ENCODE measurements at regions not wholly inside any gene's neighbourhood (a gene's known extent, or its start where the extent isn't known, plus 50 kb on each side); places are given as distances from the start of the nearest gene placed in this dataset.
A peak's percentile ranks its signal among the peaks of the same experiment; 100 is the strongest.

DNA sequence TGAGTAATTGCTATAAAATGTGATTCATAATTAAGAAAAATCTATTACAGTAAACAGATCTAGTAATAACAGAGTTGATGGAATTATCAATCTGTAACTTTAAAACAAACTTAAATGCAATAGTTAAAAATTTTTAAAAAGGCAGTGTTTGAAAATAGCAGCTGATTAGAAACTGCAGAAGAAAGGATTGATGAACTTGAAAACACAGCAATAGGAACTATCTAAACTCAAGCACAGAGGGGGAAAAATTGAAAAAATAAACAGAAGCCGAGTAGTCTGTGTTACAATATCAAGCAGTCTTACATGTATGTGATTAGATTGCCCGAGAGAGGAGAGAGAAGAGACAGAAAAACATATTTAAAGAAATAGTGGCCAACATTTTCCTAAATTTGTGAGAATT, 569.0 kb upstream of the B3GALT2 start:
- ATAC-seq (ENCODE audit: poor library complexity) (no peak), DNase-seq (no peak)
- intact Hi-C loops (cut with DNase I): no loop called here

DNA sequence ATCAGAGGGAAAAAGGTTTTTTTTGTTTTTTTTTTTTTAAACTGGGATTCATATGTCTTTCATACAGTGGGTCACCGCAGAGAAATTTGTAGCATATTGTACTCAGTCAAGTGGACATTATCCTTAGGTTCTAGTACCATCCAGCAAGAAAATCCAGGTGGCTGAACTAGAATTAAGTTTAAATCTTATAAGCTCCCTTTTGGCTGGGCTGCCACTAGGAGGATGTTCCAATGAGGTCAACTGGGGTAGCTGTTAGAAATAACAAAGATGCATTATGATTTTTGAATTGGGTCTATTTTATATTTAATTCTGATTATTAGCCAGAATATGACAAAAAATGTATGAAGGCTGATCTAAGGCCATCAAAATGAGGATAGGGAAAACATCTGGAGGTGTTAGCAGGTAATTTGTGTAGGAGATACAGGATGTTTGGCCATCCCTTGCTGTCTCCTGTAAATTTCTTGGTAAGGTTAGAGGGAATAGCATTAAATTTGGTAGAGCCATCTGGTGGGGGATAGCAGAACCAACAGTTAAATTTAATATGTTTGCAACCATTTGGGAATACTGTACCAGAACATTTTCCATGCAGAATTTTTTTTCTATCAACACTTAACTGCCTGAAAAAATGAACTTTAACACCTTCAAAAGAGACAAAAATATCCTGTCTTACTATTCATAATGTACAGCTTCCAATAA, 568.5 kb upstream of the B3GALT2 start:
- intact Hi-C loops (cut with DNase I): no loop called here
- ATAC-seq (ENCODE audit: poor library complexity) (no peak), DNase-seq (no peak)

DNA sequence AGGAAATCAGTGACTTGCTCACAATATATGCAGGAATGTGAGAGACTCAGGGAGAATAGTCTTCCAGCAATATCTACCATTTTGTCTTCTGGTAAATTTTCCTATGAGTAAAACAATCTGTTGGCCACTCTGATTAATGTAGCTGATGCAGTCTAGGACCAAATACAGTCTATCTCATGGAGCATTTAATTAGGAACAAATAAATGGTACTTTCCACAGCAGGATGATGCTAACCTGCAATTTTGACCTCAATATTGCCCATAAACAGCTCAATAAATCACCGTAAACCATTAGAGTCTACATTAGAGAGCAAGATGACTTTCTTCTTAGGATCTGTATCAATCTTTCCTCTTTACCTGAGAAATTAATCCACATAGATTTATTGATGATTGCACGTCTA, 567.7 kb upstream of the B3GALT2 start:
- DNase-seq (no peak), ATAC-seq (ENCODE audit: poor library complexity) (no peak)
- intact Hi-C loops (cut with DNase I): no loop called here

DNA sequence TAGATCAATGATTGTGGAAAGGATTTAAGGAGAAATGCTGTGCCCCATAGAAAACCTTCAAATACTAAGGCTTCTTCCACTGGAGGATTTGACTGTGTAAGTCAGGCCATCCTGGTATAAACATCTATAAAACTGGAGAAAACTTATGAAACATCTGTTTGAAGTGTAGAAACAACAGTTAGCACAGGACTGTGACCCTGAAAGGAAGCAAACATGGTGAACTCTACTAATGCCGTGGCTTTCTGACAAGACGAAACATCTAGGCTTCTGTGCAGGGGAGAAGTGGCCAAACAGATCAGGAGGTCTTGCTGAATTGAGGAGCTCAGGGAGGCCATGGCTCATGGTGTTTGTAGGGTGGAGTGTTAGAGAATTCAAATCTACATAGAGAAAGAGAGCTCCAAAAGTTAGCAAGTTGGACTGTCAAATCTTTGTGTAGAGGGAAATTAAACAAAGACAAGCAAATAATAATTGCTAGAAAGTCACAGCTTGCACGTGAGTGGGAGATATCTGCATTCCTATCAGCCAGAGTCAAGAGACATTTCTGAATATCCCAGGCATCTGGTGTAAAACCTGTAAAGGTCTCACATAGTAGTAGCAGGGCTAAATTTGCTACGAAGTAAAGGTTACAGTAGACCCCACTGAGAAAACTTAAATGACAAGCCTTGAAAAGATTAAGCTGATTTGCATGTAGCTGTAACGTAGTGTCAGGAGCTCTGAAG, 566.8 kb upstream of the B3GALT2 start:
- ATAC-seq (ENCODE audit: poor library complexity) (no peak), DNase-seq (no peak)
- intact Hi-C loops (cut with DNase I): no loop called here

DNA sequence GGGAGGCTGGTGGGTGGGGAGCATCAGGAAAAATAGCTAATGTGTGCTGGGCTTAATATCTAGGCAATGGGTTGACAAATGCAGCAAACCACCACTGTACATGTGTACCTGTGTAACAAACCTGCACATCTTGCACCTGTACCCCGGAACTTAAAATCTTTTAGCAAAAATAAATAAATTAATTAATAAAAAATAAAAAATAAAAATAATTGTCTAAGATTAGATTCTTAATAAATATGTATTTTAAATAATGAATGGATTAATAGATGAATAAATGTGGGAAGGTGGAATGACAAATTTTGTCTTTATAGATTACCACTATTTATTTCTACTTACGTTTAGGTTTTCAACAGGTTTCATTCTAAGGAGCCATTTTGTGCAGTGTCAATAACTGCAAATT, 563.5 kb upstream of the B3GALT2 start:
- ATAC-seq (ENCODE audit: poor library complexity) (no peak), DNase-seq (no peak)
- intact Hi-C loops (cut with DNase I): no loop called here

DNA sequence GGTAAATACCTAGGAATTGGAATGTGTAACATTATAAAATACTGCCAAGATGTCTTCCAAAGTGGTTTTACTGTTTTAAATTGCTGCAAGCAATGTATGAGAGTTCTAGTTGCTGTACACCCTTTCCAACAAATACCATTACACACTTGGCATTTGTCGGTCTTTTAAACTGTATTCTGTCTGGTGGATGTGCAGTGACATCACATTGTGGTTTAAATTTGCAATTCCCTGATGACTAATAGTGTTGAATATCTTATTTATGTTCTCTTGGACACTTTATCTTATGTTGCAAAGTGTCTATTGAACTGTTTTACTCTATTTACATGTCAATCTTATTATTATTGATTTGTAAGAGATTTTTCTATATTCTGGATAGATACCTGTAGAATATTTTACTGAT, 561.2 kb upstream of the B3GALT2 start:
- intact Hi-C loops (cut with DNase I): no loop called here
- ATAC-seq (ENCODE audit: poor library complexity) (no peak), DNase-seq (no peak)

DNA sequence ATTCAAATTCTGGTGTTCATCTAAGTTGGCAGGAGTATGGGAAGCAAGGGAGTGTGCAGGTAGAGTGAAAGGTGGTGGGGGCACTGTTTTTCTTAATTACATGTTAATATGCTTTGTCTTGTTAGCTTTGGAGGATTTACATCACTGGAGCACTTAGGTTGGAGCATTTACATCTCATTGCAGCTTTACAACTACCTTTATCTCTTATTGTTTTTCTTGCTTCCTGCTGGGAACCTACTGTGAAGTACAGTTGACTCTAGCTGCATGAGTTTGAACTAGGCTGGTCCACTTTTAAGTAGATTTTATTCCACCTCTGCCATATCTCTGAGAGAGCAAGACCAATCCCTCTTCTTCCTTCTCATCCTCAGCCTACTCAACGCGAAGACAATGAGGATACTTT, 554.8 kb upstream of the B3GALT2 start:
- no peak for ATAC-seq (ENCODE audit: poor library complexity)
- intact Hi-C loops (cut with DNase I): no loop called here
- DNase-seq: no peak

DNA sequence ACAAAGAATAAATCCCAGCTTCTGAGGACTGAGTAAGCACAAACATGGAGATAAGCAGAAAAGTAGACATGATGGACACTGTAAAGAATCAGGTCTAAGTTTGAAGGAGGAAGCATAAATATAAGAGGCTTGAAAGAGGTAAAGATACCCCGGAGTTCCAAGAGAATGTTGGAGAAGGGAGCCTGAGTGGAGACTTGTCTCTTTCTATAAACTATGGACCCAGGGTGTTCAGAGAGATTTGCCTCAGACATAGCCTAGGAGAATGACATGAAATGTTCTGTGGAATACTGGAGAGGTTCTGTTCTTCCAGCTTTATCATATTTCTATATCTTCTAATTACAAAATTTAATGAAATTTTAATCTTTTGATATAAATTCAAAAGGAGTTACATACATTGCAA, 554.3 kb upstream of the B3GALT2 start:
- DNase-seq (no peak), ATAC-seq (ENCODE audit: poor library complexity) (no peak)
- intact Hi-C loops (cut with DNase I): no loop called here

DNA sequence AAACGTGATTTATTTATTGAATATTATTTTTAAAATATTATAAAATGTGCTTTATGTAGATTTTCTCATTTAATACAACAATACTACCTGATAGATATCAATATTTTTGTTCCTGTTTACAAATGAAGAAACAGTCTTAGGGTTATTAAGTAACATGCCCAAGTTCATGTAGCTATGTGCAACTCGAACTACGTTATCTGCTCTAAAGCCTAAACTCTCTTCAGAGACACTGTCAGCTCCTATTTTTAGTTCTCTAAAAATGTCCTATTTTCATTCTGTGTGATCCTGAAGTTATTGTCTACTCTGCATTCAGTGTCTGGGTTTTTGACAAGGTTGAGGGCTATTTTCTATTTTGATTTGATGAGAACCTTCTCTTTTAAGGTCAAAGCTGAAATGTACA, 550.1 kb upstream of the B3GALT2 start:
- ATAC-seq (ENCODE audit: poor library complexity): peak; percentile 70
- intact Hi-C loops (cut with DNase I): no loop called here
- no peak for DNase-seq

DNA sequence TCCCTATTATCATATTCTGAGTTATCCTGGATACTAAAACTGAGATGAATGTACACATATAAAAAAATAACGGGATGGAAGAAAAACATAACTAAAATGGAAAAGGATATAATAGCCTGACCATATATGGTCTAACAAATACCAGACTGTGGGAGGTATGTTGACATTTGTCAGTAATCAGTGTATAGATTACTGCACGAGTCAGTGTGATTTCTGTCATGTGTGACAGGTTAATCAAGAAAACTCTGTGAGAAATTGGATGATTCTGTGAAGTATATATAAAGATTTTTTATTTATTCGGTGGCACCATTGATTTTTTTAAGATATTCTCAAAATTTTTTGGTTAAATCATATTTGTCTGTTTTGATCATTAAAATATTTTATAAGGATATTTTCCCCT, 547.3 kb upstream of the B3GALT2 start:
- no peak for ATAC-seq (ENCODE audit: poor library complexity)
- intact Hi-C loops (cut with DNase I): no loop called here
- DNase-seq: no peak

DNA sequence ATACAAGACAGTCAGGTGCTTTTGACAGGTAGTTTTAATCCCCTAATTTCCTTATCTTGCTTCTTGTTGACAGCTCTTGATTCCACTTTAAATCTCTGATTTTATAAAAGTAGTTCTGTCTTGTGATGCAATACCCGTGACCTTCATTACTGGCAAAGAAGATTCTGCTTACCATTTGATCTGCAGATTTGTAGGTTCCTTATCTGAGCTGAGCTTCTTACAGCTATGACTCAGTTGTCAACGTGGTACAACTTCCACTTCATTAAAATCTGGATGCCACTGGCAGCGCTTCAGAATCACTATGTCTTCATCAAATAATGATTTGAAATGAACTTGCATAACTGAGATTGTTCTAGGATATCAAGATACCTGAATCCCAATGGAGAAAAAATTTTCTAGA, 543.6 kb upstream of the B3GALT2 start:
- ATAC-seq (ENCODE audit: poor library complexity) (no peak), DNase-seq (no peak)
- intact Hi-C loops (cut with DNase I): no loop called here

DNA sequence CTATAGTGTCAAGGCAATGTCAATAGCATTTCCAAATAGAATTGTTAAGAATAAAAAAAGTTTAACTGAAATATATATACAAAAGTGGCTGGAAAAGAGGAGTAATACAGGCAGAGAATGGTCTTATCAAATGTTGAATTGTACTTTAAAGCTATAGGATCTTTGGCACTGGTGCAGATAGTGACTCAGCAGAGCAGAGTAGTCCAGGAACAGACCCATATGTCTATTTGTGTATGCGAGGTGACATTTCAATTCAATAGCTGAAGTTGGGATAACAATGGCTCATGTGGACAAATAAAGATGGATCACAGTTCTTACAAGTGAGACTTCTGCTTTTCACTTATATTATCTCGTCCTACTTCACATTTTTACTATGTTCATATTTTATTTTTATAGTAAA, 543.0 kb upstream of the B3GALT2 start:
- intact Hi-C loops (cut with DNase I): no loop called here
- no peak for ATAC-seq (ENCODE audit: poor library complexity)

DNA sequence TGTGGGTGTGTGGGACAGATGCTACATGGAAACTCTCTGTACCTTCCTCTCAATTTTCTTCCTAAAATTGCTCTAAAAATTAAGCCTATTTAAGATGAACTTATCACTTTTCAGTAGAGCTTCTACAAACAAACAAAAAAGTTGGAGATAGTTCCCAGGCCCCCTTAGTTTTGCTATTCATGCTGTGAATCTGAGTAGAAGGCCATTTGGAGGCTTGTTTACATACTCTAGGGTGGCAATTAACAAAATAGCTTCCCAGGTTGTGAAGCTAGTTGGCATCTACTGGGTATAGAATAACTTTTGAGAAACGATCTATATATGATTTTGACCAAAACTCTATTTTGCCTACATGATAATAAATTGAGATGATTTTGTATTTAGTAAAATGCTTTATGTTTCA, 541.4 kb upstream of the B3GALT2 start:
- intact Hi-C loops (cut with DNase I): no loop called here
- ATAC-seq (ENCODE audit: poor library complexity) (no peak), DNase-seq (no peak)

More for the DNA sequence above, 543.0 kb upstream of the B3GALT2 start:
- DNase-seq: no peak

DNA sequence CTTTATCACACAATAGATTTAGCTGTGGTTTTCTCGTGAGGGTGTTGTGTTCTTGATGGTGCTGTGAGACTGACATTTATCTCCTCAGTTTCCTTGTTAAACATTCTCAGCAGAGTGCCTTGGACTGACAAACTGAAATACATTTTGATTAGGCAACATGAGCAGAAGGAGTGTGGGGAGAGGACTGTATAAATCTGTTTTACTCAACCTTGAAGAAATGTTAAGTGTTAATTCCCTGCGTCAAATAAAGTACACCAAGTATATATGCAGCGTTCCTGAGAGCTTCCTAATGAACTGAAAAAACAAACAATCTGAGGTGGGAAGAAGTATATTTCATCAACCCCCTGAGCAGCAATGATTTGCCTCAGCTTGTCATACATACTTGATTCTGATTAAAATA, 540.3 kb upstream of the B3GALT2 start:
- ATAC-seq (ENCODE audit: poor library complexity): no peak
- no peak for DNase-seq
- intact Hi-C loops (cut with DNase I): no loop called here

DNA sequence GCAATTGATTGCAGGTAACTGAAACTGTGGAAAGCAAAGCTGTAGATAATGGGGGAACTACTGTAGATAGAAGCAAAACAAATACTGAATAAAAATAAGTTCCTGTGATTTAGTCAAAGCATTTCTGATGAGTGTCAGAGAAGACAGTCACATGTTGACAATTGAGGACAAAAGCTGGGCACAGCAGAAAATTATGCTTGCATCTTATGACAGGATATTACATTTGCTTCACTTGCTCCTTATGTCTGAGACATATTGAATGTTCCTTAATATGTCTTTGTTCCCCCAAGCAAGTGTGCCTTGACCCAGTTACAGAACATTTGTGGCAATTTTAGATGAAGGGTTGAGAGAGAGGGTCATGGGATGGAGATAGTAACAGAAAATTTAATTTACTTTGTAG, 526.0 kb upstream of the B3GALT2 start:
- ATAC-seq (ENCODE audit: poor library complexity) (no peak), DNase-seq (no peak)
- intact Hi-C loops (cut with DNase I): no loop called here

DNA sequence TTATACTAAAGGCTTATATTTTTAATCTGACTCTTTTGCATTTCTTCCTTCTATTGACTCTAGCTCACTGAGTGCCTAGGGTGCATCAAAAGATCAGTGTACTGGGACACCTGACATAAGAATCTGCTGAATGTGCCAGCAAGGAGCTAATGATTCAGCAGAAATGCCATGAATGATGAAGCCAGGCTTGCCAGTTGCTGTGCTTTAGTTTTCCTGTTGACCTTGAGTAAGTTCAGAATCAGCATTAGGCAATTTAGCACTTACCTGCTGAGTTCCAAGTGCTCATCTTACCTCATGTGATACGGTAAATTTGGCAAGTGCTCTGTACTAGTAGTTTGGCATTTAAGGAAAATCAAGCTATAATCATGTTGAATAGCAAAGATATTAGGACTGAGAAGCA, 523.2 kb upstream of the B3GALT2 start:
- intact Hi-C loops (cut with DNase I): no loop called here
- no peak for DNase-seq
- no peak for ATAC-seq (ENCODE audit: poor library complexity)

DNA sequence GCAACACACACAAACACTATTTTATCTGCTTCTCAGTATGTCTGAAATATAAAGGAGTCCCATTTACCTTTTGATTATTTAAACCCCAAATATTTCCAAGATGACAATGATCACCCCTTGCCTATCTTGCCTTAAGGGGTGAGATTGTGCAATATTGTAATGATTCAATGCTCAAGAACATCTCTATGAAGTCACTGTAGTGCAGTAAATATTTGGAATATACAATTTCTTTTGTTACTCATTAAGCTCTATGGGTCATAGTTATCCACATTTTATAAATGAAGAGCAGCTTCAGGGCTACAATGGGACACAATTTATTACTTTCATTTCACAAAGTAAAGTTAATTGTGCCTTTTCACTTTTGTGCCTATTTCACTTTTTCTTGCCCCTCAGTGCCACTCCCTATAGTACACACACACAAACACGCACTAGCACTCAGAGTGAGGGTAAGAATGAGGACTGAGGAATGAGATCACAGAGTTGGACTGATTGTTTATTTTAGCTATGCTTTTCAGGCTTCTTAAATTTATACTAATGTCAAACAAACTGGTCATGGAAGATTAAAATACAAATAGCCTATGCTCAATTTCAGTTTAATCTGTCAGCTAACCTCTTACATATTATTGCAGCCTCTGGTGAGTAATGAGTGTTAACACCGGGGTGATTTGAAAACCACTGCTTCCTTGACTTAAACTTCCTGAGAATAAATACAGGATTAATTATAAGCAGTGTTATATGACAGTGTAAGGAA, 521.0 kb upstream of the B3GALT2 start:
- ATAC-seq (ENCODE audit: poor library complexity) (no peak), DNase-seq (no peak)
- intact Hi-C loops (cut with DNase I): no loop called here

DNA sequence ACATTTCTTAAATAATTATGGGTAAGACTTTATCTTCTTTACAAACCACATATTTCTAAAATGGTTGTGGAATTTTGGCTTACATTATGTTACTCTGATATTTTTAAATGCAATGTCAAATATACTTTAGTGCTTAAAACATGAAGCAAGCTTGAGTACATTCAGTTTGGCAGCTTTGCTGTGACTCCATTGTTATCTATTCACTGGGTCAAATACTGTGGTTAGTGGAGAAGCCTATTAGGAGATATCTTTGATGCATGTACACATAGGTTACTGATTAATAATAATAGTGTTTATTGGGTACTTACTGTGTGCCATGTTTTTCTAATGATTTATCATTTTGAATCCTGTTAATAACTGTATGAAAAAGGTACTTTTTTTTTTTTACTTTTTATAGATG, 520.4 kb upstream of the B3GALT2 start:
- intact Hi-C loops (cut with DNase I): no loop called here
- no peak for ATAC-seq (ENCODE audit: poor library complexity)
- DNase-seq: no peak

DNA sequence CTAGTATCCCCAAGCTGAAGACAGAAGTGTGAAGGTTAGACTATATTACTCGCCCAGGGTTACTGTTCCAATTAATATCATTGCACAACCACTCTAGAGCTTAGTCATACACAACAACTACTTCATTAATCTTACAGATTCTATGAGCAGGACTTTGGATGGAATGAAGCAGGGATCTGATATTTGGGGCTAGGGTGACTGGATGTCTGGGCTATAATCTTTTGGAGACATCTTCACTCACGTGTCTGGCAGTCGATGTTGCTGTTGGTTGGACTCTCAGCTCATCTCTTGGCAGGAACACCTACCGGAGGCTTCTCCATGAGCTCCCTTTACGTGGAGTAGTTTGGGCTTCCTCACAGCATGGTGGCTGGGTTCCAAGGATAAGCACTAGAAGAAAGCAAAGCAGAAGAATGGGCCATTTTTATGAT, 519.2 kb upstream of the B3GALT2 start:
- intact Hi-C loops (cut with DNase I): no loop called here
- DNase-seq: no peak
- ATAC-seq (ENCODE audit: poor library complexity): no peak

DNA sequence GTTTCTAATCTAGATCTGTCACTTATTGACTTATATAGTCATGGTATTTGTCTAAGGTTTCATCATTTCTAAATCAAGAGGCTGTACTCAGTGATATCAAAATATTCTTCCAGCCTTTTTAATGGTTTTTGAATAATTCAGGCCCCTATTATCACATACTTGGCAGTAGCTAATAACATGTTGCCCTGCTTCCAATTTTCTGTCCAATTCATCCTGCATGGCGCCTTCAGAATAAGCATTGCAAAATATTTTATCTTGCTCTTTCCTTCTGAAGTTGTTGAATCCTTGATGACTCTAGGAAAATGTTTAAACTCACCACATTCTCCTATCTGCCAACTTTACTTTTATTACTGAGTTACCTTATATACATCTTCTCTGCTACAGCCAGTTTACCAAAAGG, 517.2 kb upstream of the B3GALT2 start:
- intact Hi-C loops (cut with DNase I): no loop called here
- DNase-seq (no peak), ATAC-seq (ENCODE audit: poor library complexity) (no peak)

Measured in Right ventricle myocardium superior (tissue), 1 donor.